PC-9 (cell line): ENCODE measurements at regions not wholly inside any gene's neighbourhood (a gene's known extent, or its start where the extent isn't known, plus 50 kb on each side); places are given as distances from the start of the nearest gene placed in this dataset.
"Not testable (repeated sequence)": the region's sequence is repeated elsewhere in the genome, so short reads cannot be mapped to it uniquely, and the experiment has no call there.

ENCODE experiments used
- BruUV-seq: library from RNA; stranded (reverse); fragments of 400-500 nt; replicated peaks from 2 replicates; lab custom pipeline; 2021; lab: Mats Ljungman, UMichigan
- CTCF ChIA-PET: fragments of 300-600 bp; sonication (Branson Sonifier 250); formaldehyde crosslinking; loops from one replicate; lab custom pipeline; 2022; ENCODE audit warnings: antibody characterized with exemption; lab: Charles Lee
- POLR2A ChIA-PET: fragments of 300-600 bp; sonication (Branson Sonifier 250); formaldehyde crosslinking; loops from one replicate; lab custom pipeline; 2022; ENCODE audit warnings: antibody characterized with exemption; ENCODE audit not compliant: unreplicated experiment; lab: Charles Lee
- DNase-seq, 2 experiments: peaks; one replicate each; pipeline versions ENCODE4 v3.0.0 to v3.0.0-alpha.2; 2015 to 2022; ENCODE audit warnings: mixed read lengths in 1 of 2
- H2AFZ ChIP-seq: fragments of 200-600 bp; sonication (generic); 2 replicates; pipeline ENCODE4 v1.8.1; 2017; ENCODE audit warnings: antibody characterized with exemption
- H3F3A ChIP-seq: fragments of 200-600 bp; sonication (generic); 2 replicates; pipeline ENCODE4 v1.8.1; 2017; ENCODE audit warnings: antibody characterized with exemption, mild to moderate bottlenecking, low read depth; ENCODE audit not compliant: insufficient read depth
- H3K27ac ChIP-seq: fragments of 200-600 bp; sonication (generic); 2 replicates; pipeline ENCODE4 v1.6.1; 2016; ENCODE audit warnings: mixed run types
- H3K27me3 ChIP-seq: fragments of 200-600 bp; sonication (generic); 2 replicates; pipeline ENCODE4 v1.6.1; 2016; ENCODE audit warnings: low read depth, mixed run types; ENCODE audit not compliant: insufficient read depth
- H3K36me3 ChIP-seq: fragments of 200-600 bp; sonication (generic); 2 replicates; pipeline ENCODE4 v1.6.1; 2016; ENCODE audit warnings: low read depth, mixed run types
- H3K4me1 ChIP-seq: fragments of 200-600 bp; sonication (generic); replicated peaks from 2 replicates; pipeline ENCODE4 v1.6.1; 2016; ENCODE audit warnings: mixed run types; ENCODE audit not compliant: insufficient read depth
- H3K4me2 ChIP-seq: fragments of 200-600 bp; sonication (generic); 2 replicates; pipeline ENCODE4 v1.6.1; 2017; ENCODE audit warnings: mixed run types
- H3K4me3 ChIP-seq: fragments of 200-600 bp; sonication (generic); 2 replicates; pipeline ENCODE4 v1.6.1; 2016; ENCODE audit warnings: mixed run types
- H3K79me2 ChIP-seq: fragments of 200-600 bp; sonication (generic); 2 replicates; pipeline ENCODE4 v1.6.1; 2017; ENCODE audit warnings: low read depth, mixed run types
- H3K9me2 ChIP-seq: fragments of 200-600 bp; sonication (generic); 2 replicates; pipeline ENCODE4 v1.8.1; 2017; ENCODE audit warnings: mild to moderate bottlenecking; ENCODE audit not compliant: insufficient read depth
- H3K9me3 ChIP-seq: fragments of 200-600 bp; sonication (generic); 2 replicates; pipeline ENCODE4 v1.8.1; 2016; ENCODE audit warnings: low read depth; ENCODE audit not compliant: insufficient read depth
- H4K20me1 ChIP-seq: fragments of 200-600 bp; sonication (generic); 2 replicates; pipeline ENCODE4 v1.8.1; 2017; ENCODE audit not compliant: insufficient read depth
- CTCF ChIP-seq: fragments of 200-600 bp; sonication (generic); conservative IDR thresholded peaks from 2 replicates; pipeline ENCODE4 v1.6.1; 2017; ENCODE audit warnings: mixed run types, antibody characterized with exemption, mild to moderate bottlenecking, moderate library complexity
- EZH2 ChIP-seq: fragments of 200-600 bp; sonication (generic); IDR thresholded peaks from 2 replicates; pipeline ENCODE4 v1.8.0; 2017; ENCODE audit warnings: antibody characterized with exemption, low read depth
- intact Hi-C: fragments of 100-400 bp; cut with micrococcal nuclease; formaldehyde crosslinking; loops from one replicate; pipeline ENCODE4 v1.10.0; 2022; ENCODE audit not compliant: unreplicated experiment

GRCh38 chr5:38793099-38793498, 52.7 kb upstream of the OSMR start:
- Histone ChIP-seq H3K9me2 (no peaks in the 10 kb centered on the region), H3K4me1 (no peaks in the 10 kb centered on the region), H4K20me1 (no peaks in the 10 kb centered on the region), H2AFZ (no peak overlapping the region), H3K27me3 (peaks cover 5% of the 10 kb centered on the region; the same call in 1 of the 2 replicates), H3F3A (no peaks in the 10 kb centered on the region), H3K9me3 (no peaks in the 10 kb centered on the region), H3K79me2 (no peaks in the 10 kb centered on the region), H3K27ac (no peak overlapping the region), H3K4me3 (no peak overlapping the region), H3K4me2 (no peak overlapping the region), H3K36me3 (no peaks in the 10 kb centered on the region)
- no TSS peak for BruUV-seq
- ChIA-PET POLR2A (no interaction called here), CTCF (no interaction called here)
- intact Hi-C loops = no loop called here
- no peak for DNase-seq
- TF ChIP-seq EZH2 (no peak), CTCF (no peak)

- DNase-seq, H3K79me2 ChIP-seq, H3K9me2 ChIP-seq, H3K4me2 ChIP-seq, H3K4me3 ChIP-seq, H3F3A ChIP-seq, H3K27me3 ChIP-seq, H4K20me1 ChIP-seq, CTCF ChIA-PET, POLR2A ChIA-PET, BruUV-seq, H3K4me1 ChIP-seq, H3K9me3 ChIP-seq, intact Hi-C loops, H3K36me3 ChIP-seq, H2AFZ ChIP-seq, H3K27ac ChIP-seq: not testable (repeated sequence)
Measured at GRCh38 chr5:38794037-38794436, 51.8 kb upstream of the OSMR start.

GRCh38 chr5:38794986-38795385, 50.8 kb upstream of the OSMR start:
- Histone ChIP-seq H3K9me3 (no peaks in the 10 kb centered on the region), H3K4me2 (no peak overlapping the region), H3K4me1 (no peaks in the 10 kb centered on the region), H3K9me2 (no peaks in the 10 kb centered on the region), H2AFZ (no peak overlapping the region), H4K20me1 (no peaks in the 10 kb centered on the region), H3K79me2 (no peaks in the 10 kb centered on the region), H3K4me3 (no peak overlapping the region), H3K27ac (no peak overlapping the region), H3K27me3 (peaks cover 2% of the 10 kb centered on the region; the same call in 1 of the 2 replicates), H3F3A (no peaks in the 10 kb centered on the region), H3K36me3 (no peaks in the 10 kb centered on the region)
- DNase-seq = no peak
- ChIA-PET CTCF (no interaction called here), POLR2A (no interaction called here)
- intact Hi-C loops = no loop called here
- TF ChIP-seq EZH2 (no peak), CTCF (no peak)
- no TSS peak for BruUV-seq

- DNase-seq = no peak
- POLR2A ChIA-PET = interaction anchor here (0.6 to 0.7 kb wide), 3 partner anchors 122 to 660 kb away, joined by 3 to 7 read pairs (median 3); no protein-coding TSS in a partner anchor
Measured at GRCh38 chr5:38795986-38796741, 49.6 kb upstream of the OSMR start.

More at GRCh38 chr5:38795986-38796741, 49.6 kb upstream of the OSMR start:
- Histone ChIP-seq H3K36me3 (no peaks in the 10 kb centered on the region), H3K27me3 (no peaks in the 10 kb centered on the region), H3K9me3 (no peaks in the 10 kb centered on the region), H4K20me1 (no peaks in the 10 kb centered on the region), H3K27ac (no peak overlapping the region), H3K9me2 (no peaks in the 10 kb centered on the region), H3K4me1 (no peaks in the 10 kb centered on the region), H3K4me2 (no peak overlapping the region), H3K4me3 (no peak overlapping the region), H3K79me2 (no peaks in the 10 kb centered on the region), H3F3A (no peaks in the 10 kb centered on the region), H2AFZ (no peak overlapping the region)
- BruUV-seq = no TSS peak
- TF ChIP-seq CTCF (no peak), EZH2 (no peak)
- CTCF ChIA-PET = no interaction called here
- intact Hi-C loops = no loop called here
